Peyer's patch (tissue), 4 donors: ENCODE measurements at regions not wholly inside any gene's neighbourhood (a gene's known extent, or its start where the extent isn't known, plus 50 kb on each side); places are given as distances from the start of the nearest gene placed in this dataset.
A peak's percentile ranks its signal among the peaks of the same experiment; 100 is the strongest.

ENCODE experiments used
- DNase-seq, 3 donors: peaks; one replicate each; pipeline ENCODE4 v3.0.0-alpha.2; 2017 to 2019
- H3K27ac ChIP-seq, 4 donors: fragments of 200-600 bp; sonication (generic); one replicate each; pipeline ENCODE4 v1.5.1; 2016 to 2019
- H3K27me3 ChIP-seq, 2 donors: fragments of 200-600 bp; sonication (generic); one replicate each; pipeline ENCODE4 v1.5.1; 2019
- H3K36me3 ChIP-seq, 3 donors: fragments of 200-600 bp; sonication (generic); one replicate each; pipeline ENCODE4 v1.5.1; 2016 to 2019
- H3K4me1 ChIP-seq, 4 donors: fragments of 200-600 bp; sonication (generic); one replicate each; pipeline ENCODE4 v1.5.1; 2016 to 2019
- H3K4me3 ChIP-seq, 4 donors: fragments of 200-600 bp; sonication (generic); 1 replicate in 3 of 4; 2 replicates in 1 of 4; pipeline ENCODE4 v1.5.1; 2016 to 2019; ENCODE audit warnings: mild to moderate bottlenecking in 1 of 4
- H3K9me3 ChIP-seq, 4 donors: fragments of 200-600 bp; sonication (generic); one replicate each; pipeline ENCODE4 v1.5.1; 2016 to 2019; ENCODE audit warnings: mild to moderate bottlenecking in 1 of 4
- POLR2A ChIP-seq, 2 donors: fragments of 450-650 bp; IDR thresholded peaks; one replicate each; pipeline ENCODE4 v1.5.1; 2017; ENCODE audit warnings: antibody characterized with exemption in 2 of 2, mild to moderate bottlenecking in 2 of 2, moderate library complexity in 2 of 2
- TF ChIP-seq, protein P1 (sequence below), 6 experiments: fragments of 450-650 bp in 4 of 6; fragments of 200-600 bp in 2 of 6; sonication (generic) in 1 of 6; IDR thresholded peaks; one replicate each; pipeline ENCODE4 v1.5.1; 2017 to 2019; ENCODE audit warnings: antibody characterized with exemption in 6 of 6, mild to moderate bottlenecking in 3 of 6, moderate library complexity in 1 of 6

GRCh38 chr18:27447451-27447881, 262.4 kb upstream of the CHST9 start:
- Histone ChIP-seq H3K27me3 (no peaks in the 10 kb centered on the region), H3K36me3 (no peaks in the 10 kb centered on the region), H3K27ac (peak overlapping the region in 1 of 4 donors; percentile 18), H3K4me3 (peak overlapping the region in 1 of 4 donors; percentile 34), H3K4me1 (no peaks in the 10 kb centered on the region), H3K9me3 (no peaks in the 10 kb centered on the region)
- no peak for DNase-seq
- TF ChIP-seq POLR2A (IDR thresholded peaks at IDR 0.05), result no peak
- TF ChIP-seq, protein P1, sequence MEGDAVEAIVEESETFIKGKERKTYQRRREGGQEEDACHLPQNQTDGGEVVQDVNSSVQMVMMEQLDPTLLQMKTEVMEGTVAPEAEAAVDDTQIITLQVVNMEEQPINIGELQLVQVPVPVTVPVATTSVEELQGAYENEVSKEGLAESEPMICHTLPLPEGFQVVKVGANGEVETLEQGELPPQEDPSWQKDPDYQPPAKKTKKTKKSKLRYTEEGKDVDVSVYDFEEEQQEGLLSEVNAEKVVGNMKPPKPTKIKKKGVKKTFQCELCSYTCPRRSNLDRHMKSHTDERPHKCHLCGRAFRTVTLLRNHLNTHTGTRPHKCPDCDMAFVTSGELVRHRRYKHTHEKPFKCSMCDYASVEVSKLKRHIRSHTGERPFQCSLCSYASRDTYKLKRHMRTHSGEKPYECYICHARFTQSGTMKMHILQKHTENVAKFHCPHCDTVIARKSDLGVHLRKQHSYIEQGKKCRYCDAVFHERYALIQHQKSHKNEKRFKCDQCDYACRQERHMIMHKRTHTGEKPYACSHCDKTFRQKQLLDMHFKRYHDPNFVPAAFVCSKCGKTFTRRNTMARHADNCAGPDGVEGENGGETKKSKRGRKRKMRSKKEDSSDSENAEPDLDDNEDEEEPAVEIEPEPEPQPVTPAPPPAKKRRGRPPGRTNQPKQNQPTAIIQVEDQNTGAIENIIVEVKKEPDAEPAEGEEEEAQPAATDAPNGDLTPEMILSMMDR (IDR thresholded peaks at IDR 0.05), result no peak

DNA sequence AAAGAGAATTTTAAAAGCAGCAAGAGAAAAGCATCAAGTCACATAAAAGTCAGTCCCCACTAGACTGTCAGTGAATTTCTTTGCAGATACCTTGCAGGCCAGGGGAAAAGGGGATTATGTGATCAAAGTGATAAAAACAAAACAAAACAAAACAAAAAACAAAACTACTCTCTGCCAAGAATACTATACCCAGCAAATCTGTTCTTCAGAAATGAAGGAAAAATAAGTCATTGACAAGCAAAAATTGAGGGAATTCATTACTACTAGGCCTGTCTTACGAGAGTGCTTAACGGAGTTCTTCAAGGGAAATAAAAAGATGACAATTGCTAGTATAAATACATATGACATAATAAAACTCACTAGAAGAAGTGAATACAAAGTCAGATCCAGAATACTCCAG, 245.5 kb upstream of the CHST9 start:
- no peak overlapping the region for H3K27ac ChIP-seq
- TF ChIP-seq, protein P1 (IDR thresholded peaks at IDR 0.05), result no peak
- TF ChIP-seq POLR2A (IDR thresholded peaks at IDR 0.05), result no peak
- no peak overlapping the region for H3K4me3 ChIP-seq
- H3K4me1 ChIP-seq, result no peaks in the 10 kb centered on the region
- H3K36me3 ChIP-seq, result no peaks in the 10 kb centered on the region
- no peaks in the 10 kb centered on the region for H3K9me3 ChIP-seq
- H3K27me3 ChIP-seq, result no peaks in the 10 kb centered on the region
- no peak for DNase-seq

DNA sequence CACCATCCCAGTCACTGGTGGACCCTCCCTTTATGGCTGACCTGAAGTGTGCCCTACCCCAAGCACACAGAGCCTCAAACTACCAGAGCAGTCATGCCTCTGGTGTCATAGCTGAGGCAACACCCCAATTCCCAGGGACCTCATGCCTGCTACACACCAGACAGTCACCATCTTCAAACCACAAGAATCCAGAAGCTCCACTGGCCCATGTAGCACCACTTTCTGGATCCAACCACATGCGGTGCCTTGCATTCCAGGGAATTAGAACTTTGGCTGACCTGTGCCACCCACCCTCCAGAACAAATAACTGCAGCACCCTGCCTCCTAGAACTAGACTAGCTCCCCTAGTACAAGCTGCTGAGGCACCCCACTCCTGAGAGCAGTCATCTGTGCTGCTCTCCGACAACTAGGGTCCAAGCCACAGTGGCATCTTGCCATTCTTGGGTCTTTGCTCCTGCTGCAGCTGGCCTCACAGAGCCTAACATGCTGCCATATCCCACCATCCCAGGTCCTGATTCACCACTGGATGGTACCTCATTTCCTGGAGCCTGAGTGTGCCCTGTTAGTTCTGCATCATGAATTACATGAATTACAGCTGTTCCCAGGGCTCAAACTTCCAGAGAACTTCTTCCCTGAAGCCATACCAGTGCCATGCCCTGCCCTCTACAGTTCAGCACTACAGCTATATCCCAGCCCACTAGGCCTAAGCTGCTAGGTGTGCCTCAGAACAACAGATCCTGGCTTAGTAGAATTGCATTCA, 243.8 kb upstream of the CHST9 start:
- Histone ChIP-seq H3K9me3 (no peaks in the 10 kb centered on the region), H3K4me3 (no peak overlapping the region), H3K27ac (no peak overlapping the region), H3K27me3 (no peaks in the 10 kb centered on the region), H3K36me3 (no peaks in the 10 kb centered on the region), H3K4me1 (no peaks in the 10 kb centered on the region)
- TF ChIP-seq, protein P1 (IDR thresholded peaks at IDR 0.05), result no peak
- no peak for TF ChIP-seq POLR2A (IDR thresholded peaks at IDR 0.05)
- DNase-seq, result no peak

DNA sequence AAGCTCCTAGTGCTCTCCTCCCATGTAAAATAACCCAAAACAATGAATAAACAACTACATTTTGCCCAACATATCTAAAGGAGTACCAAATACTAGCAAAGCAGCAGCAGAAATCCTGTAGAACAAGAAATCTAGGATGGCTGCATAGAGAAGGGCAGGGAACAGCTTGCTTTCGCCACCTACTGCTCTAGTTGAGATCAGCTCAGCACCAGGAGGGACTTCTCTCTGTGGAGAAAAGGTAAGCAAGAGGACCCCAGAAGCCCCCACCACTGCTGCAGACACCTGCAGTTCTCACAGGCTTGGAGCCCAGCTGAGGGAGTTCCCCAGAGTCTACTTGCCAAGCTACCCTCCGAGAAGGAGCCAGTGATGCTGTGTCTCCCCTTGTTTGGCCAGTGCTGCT, 243.0 kb upstream of the CHST9 start:
- H3K27me3 ChIP-seq, result no peaks in the 10 kb centered on the region
- no peak for DNase-seq
- H3K27ac ChIP-seq, result no peak overlapping the region
- no peak overlapping the region for H3K4me3 ChIP-seq
- TF ChIP-seq POLR2A (IDR thresholded peaks at IDR 0.05), result no peak
- TF ChIP-seq, protein P1 (IDR thresholded peaks at IDR 0.05), result no peak
- H3K4me1 ChIP-seq, result no peaks in the 10 kb centered on the region
- no peaks in the 10 kb centered on the region for H3K9me3 ChIP-seq
- H3K36me3 ChIP-seq, result no peaks in the 10 kb centered on the region

GRCh38 chr18:27423581-27423980, 238.5 kb upstream of the CHST9 start:
- no peak overlapping the region for H3K27ac ChIP-seq
- no peak for TF ChIP-seq POLR2A (IDR thresholded peaks at IDR 0.05)
- TF ChIP-seq, protein P1 (IDR thresholded peaks at IDR 0.05), result no peak
- H3K36me3 ChIP-seq, result no peaks in the 10 kb centered on the region
- H3K4me3 ChIP-seq, result no peak overlapping the region
- no peak for DNase-seq
- no peaks in the 10 kb centered on the region for H3K4me1 ChIP-seq
- H3K9me3 ChIP-seq, result no peaks in the 10 kb centered on the region
- no peaks in the 10 kb centered on the region for H3K27me3 ChIP-seq
